ENCODE measurements at regions not wholly inside any gene's neighbourhood (a gene's known extent, or its start where the extent isn't known, plus 50 kb on each side); places are given as distances from the start of the nearest gene placed in this dataset.

- H3K27me3 ChIP-seq: no peaks in the 10 kb centered on the region
- TF ChIP-seq EP300 (IDR thresholded peaks at IDR 0.05) (no peak), POLR2A (IDR thresholded peaks at IDR 0.05) (no peak), POLR2AphosphoS5 (IDR thresholded peaks at IDR 0.05) (no peak)
- TF ChIP-seq, protein P1, sequence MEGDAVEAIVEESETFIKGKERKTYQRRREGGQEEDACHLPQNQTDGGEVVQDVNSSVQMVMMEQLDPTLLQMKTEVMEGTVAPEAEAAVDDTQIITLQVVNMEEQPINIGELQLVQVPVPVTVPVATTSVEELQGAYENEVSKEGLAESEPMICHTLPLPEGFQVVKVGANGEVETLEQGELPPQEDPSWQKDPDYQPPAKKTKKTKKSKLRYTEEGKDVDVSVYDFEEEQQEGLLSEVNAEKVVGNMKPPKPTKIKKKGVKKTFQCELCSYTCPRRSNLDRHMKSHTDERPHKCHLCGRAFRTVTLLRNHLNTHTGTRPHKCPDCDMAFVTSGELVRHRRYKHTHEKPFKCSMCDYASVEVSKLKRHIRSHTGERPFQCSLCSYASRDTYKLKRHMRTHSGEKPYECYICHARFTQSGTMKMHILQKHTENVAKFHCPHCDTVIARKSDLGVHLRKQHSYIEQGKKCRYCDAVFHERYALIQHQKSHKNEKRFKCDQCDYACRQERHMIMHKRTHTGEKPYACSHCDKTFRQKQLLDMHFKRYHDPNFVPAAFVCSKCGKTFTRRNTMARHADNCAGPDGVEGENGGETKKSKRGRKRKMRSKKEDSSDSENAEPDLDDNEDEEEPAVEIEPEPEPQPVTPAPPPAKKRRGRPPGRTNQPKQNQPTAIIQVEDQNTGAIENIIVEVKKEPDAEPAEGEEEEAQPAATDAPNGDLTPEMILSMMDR (IDR thresholded peaks at IDR 0.05): no peak
- no peak overlapping the region for H3K27ac ChIP-seq
- H3K4me1 ChIP-seq: no peaks in the 10 kb centered on the region
- no peaks in the 10 kb centered on the region for H3K36me3 ChIP-seq
- DNase-seq: no peak
- no peak for ATAC-seq (ENCODE audit: low FRiP score in 2 of 2)
- no peak overlapping the region for H3K4me3 ChIP-seq
- H3K9me3 ChIP-seq: peaks cover 4 to 16% (median 8%) of the 10 kb centered on the region in 4 donors
- WGBS, 2 donors: 81 to 83% methylated on average over 1 of the region's 1 CpG
Measured at GRCh38 chr16:52690468-52690867, 143.5 kb upstream of the TOX3 start.

- Histone ChIP-seq H3K9me3 (no peaks in the 10 kb centered on the region), H3K4me3 (no peak overlapping the region), H3K4me1 (no peaks in the 10 kb centered on the region), H3K27ac (no peak overlapping the region), H3K36me3 (no peaks in the 10 kb centered on the region), H3K27me3 (no peaks in the 10 kb centered on the region)
- TF ChIP-seq POLR2A (IDR thresholded peaks at IDR 0.05): no peak
- no peak for TF ChIP-seq EP300 (IDR thresholded peaks at IDR 0.05)
- TF ChIP-seq, protein P1 (IDR thresholded peaks at IDR 0.05): no peak
- no peak for TF ChIP-seq POLR2AphosphoS5 (IDR thresholded peaks at IDR 0.05)
- WGBS, 2 donors: 29 to 57% methylated on average over 1 of the region's 1 CpG
- peak in 1 of 2 donors; percentile 50 for DNase-seq
- peak in 1 of 2 donors; percentile 58 for ATAC-seq (ENCODE audit: low FRiP score in 2 of 2)
Measured at GRCh38 chr16:52680993-52681392, 134.1 kb upstream of the TOX3 start.

GRCh38 chr16:52677501-52677900 is 130.6 kb upstream of the TOX3 start:
- Histone ChIP-seq H3K9me3 (no peaks in the 10 kb centered on the region), H3K4me1 (no peaks in the 10 kb centered on the region), H3K4me3 (no peak overlapping the region), H3K27ac (no peak overlapping the region), H3K27me3 (no peaks in the 10 kb centered on the region), H3K36me3 (no peaks in the 10 kb centered on the region)
- WGBS, 2 donors: 19 to 24% methylated on average over 2 of the region's 2 CpGs
- ATAC-seq (ENCODE audit: low FRiP score in 2 of 2): peak; percentile 20 to 35
- no peak for TF ChIP-seq POLR2AphosphoS5 (IDR thresholded peaks at IDR 0.05)
- no peak for TF ChIP-seq EP300 (IDR thresholded peaks at IDR 0.05)
- TF ChIP-seq POLR2A (IDR thresholded peaks at IDR 0.05): no peak
- TF ChIP-seq, protein P1 (IDR thresholded peaks at IDR 0.05): no peak
- DNase-seq: peak in 1 of 2 donors; percentile 48

DNA sequence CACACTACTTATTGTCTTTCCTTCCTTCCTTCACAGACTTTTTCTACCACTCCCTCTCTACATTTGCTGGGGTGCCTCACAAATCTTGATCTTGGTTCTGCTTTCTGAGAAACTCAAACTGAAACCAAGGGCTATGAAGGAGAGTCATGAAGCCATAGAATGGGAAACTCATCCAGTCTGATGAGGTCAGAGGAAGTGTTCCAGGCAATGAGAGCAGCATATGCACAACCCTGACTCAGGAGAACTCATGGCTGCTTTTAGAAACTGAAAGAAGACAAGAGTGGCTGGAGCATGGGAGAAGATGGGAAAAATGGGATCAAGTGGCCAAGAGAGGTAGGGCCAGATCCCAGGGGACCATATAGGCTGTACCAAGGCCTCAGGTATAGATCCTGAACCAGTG is 130.0 kb upstream of the TOX3 start:
- no peaks in the 10 kb centered on the region for H3K4me1 ChIP-seq
- peak; percentile 17 to 26 for ATAC-seq (ENCODE audit: low FRiP score in 2 of 2)
- H3K36me3 ChIP-seq: no peaks in the 10 kb centered on the region
- H3K9me3 ChIP-seq: no peaks in the 10 kb centered on the region
- DNase-seq: no peak
- no peak overlapping the region for H3K27ac ChIP-seq
- H3K4me3 ChIP-seq: no peak overlapping the region
- no peak for TF ChIP-seq POLR2AphosphoS5 (IDR thresholded peaks at IDR 0.05)
- TF ChIP-seq POLR2A (IDR thresholded peaks at IDR 0.05): no peak
- TF ChIP-seq, protein P1 (IDR thresholded peaks at IDR 0.05): no peak
- no peak for TF ChIP-seq EP300 (IDR thresholded peaks at IDR 0.05)
- no peaks in the 10 kb centered on the region for H3K27me3 ChIP-seq

DNA sequence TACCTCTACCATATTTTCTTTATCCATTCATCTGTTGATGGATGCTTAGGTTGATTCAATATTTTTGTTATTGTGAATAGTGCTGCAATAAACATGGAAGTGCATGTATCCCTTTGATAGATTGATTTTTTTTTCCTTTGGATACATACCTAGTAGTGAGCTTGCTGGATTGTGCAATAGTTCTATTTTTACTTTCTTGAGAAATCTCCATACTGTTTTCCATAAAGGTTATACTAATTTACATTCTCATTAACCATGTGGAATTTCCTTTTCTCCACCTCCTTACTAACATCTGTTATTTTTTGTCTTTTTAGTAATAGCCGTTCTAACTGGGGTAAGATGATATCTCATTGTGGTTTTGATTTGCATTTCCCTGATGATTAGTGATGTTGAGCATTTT is 124.6 kb upstream of the TOX3 start:
- Histone ChIP-seq H3K27ac (no peak overlapping the region), H3K4me1 (no peaks in the 10 kb centered on the region), H3K27me3 (no peaks in the 10 kb centered on the region), H3K36me3 (no peaks in the 10 kb centered on the region), H3K4me3 (no peak overlapping the region), H3K9me3 (no peaks in the 10 kb centered on the region)
- 66 to 77% methylated on average over 1 of the region's 1 CpG for WGBS, 2 donors
- ATAC-seq (ENCODE audit: low FRiP score in 2 of 2) (no peak), DNase-seq (no peak)
- TF ChIP-seq POLR2AphosphoS5 (IDR thresholded peaks at IDR 0.05): no peak
- TF ChIP-seq, protein P1 (IDR thresholded peaks at IDR 0.05): no peak
- TF ChIP-seq EP300 (IDR thresholded peaks at IDR 0.05): no peak
- TF ChIP-seq POLR2A (IDR thresholded peaks at IDR 0.05): no peak
